ENCODE measurements at regions not wholly inside any gene's neighbourhood (a gene's known extent, or its start where the extent isn't known, plus 50 kb on each side); places are given as distances from the start of the nearest gene placed in this dataset.
A peak's percentile ranks its signal among the peaks of the same experiment; 100 is the strongest.

GRCh38 chr12:89101440-89101839, 250.9 kb downstream of the DUSP6 start:
- no peaks in the 10 kb centered on the region for H3F3A ChIP-seq (ENCODE audit: insufficient read depth, low read length, poor library complexity, severe bottlenecking)
- H3K79me2 ChIP-seq (replicated peaks; ENCODE audit: insufficient read depth, low read length) = no peaks in the 10 kb centered on the region
- H3K4me3 ChIP-seq (ENCODE audit: low read length) = no peak overlapping the region
- H3K36me3 ChIP-seq (ENCODE audit: insufficient read depth, low read length) = no peaks in the 10 kb centered on the region
- H3K9me3 ChIP-seq (ENCODE audit: low read length) = no peaks in the 10 kb centered on the region
- H4K20me1 ChIP-seq (ENCODE audit: insufficient read depth) = no peaks in the 10 kb centered on the region
- H3K27ac ChIP-seq (ENCODE audit: low read length) = no peak overlapping the region
- TF ChIP-seq SMC3 (conservative IDR thresholded peaks at IDR 0.05; ENCODE audit: poor library complexity) (no peak), REST (IDR thresholded peaks at IDR 0.05; ENCODE audit: borderline replicate concordance) (no peak), CTCF (IDR thresholded peaks at IDR 0.05; ENCODE audit: poor library complexity, severe bottlenecking) (no peak)
- no peaks in the 10 kb centered on the region for H3K9me2 ChIP-seq (ENCODE audit: insufficient read depth, low read length)
- H3K4me2 ChIP-seq (ENCODE audit: low read length) = no peak overlapping the region
- H2AFZ ChIP-seq (ENCODE audit: low read depth, low read length) = no peak overlapping the region
- peaks cover 14% of the 10 kb centered on the region for H3K27me3 ChIP-seq (ENCODE audit: insufficient read depth, low read depth, low read length)
- H3K9ac ChIP-seq (ENCODE audit: low read length) = no peak overlapping the region

GRCh38 chr12:89098441-89099112, 253.7 kb downstream of the DUSP6 start:
- H3K27ac ChIP-seq (ENCODE audit: low read length) = peak overlapping the region; percentile 52
- H3K27me3 ChIP-seq (ENCODE audit: insufficient read depth, low read depth, low read length) = peaks cover 19% of the 10 kb centered on the region
- H3K79me2 ChIP-seq (replicated peaks; ENCODE audit: insufficient read depth, low read length) = no peaks in the 10 kb centered on the region
- TF ChIP-seq EZH2 (IDR thresholded peaks at IDR 0.05; ENCODE audit: borderline replicate concordance, insufficient read depth, low read length, poor library complexity, severe bottlenecking) (no peak), SMC3 (conservative IDR thresholded peaks at IDR 0.05; ENCODE audit: poor library complexity) (no peak), TAF1 (IDR thresholded peaks at IDR 0.05; ENCODE audit: low read depth) (no peak), POLR2AphosphoS5 (IDR thresholded peaks at IDR 0.05) (no peak), REST (IDR thresholded peaks at IDR 0.05; ENCODE audit: borderline replicate concordance) (no peak)
- H3K36me3 ChIP-seq (ENCODE audit: insufficient read depth, low read length) = no peaks in the 10 kb centered on the region
- H3K4me3 ChIP-seq (ENCODE audit: low read length) = peak overlapping the region; percentile 52
- no peaks in the 10 kb centered on the region for H3F3A ChIP-seq (ENCODE audit: insufficient read depth, low read length, poor library complexity, severe bottlenecking)
- H3K9me2 ChIP-seq (ENCODE audit: insufficient read depth, low read length) = no peaks in the 10 kb centered on the region
- H3K4me2 ChIP-seq (ENCODE audit: low read length) = no peak overlapping the region
- no peaks in the 10 kb centered on the region for H4K20me1 ChIP-seq (ENCODE audit: insufficient read depth)
- H3K9ac ChIP-seq (ENCODE audit: low read length) = peak overlapping the region; percentile 30
- no peaks in the 10 kb centered on the region for H3K9me3 ChIP-seq (ENCODE audit: low read length)
- no peak overlapping the region for H2AFZ ChIP-seq (ENCODE audit: low read depth, low read length)
